ENCODE measurements at regions not wholly inside any gene's neighbourhood (a gene's known extent, or its start where the extent isn't known, plus 50 kb on each side); places are given as distances from the start of the nearest gene placed in this dataset.

GRCh38 chr1:96087719-96088118 is 633.9 kb upstream of the PTBP2 start:
- no peak for TF ChIP-seq CTCF (IDR thresholded peaks at IDR 0.05; ENCODE audit: low read length, missing control alignments)
- H3K4me3 ChIP-seq (replicated peaks; ENCODE audit: low read depth, low read length) = no peak overlapping the region
- DNase-seq (ENCODE audit: low read depth) = no peak

GRCh38 chr1:96090134-96090533 is 631.5 kb upstream of the PTBP2 start:
- no peak for TF ChIP-seq CTCF (IDR thresholded peaks at IDR 0.05; ENCODE audit: low read length, missing control alignments)
- H3K4me3 ChIP-seq (replicated peaks; ENCODE audit: low read depth, low read length) = no peak overlapping the region
- peak; percentile 1 for DNase-seq (ENCODE audit: low read depth)

GRCh38 chr1:96095849-96096612 is 625.6 kb upstream of the PTBP2 start:
- DNase-seq (ENCODE audit: low read depth) = no peak
- no peak for TF ChIP-seq CTCF (IDR thresholded peaks at IDR 0.05; ENCODE audit: low read length, missing control alignments)

GRCh38 chr1:96096613-96097321 is 624.8 kb upstream of the PTBP2 start:
- H3K4me3 ChIP-seq (replicated peaks; ENCODE audit: low read depth, low read length) = no peak overlapping the region

More at GRCh38 chr1:96095849-96096612, 625.6 kb upstream of the PTBP2 start:
- H3K4me3 ChIP-seq (replicated peaks; ENCODE audit: low read depth, low read length) = no peak overlapping the region

GRCh38 chr1:96104506-96104905 is 617.1 kb upstream of the PTBP2 start:
- no peak for DNase-seq (ENCODE audit: low read depth)
- no peak for TF ChIP-seq CTCF (IDR thresholded peaks at IDR 0.05; ENCODE audit: low read length, missing control alignments)
- no peak overlapping the region for H3K4me3 ChIP-seq (replicated peaks; ENCODE audit: low read depth, low read length)

More at GRCh38 chr1:96096613-96097321, 624.8 kb upstream of the PTBP2 start:
- DNase-seq (ENCODE audit: low read depth) = no peak
- TF ChIP-seq CTCF (IDR thresholded peaks at IDR 0.05; ENCODE audit: low read length, missing control alignments) = no peak

- no peak for TF ChIP-seq CTCF (IDR thresholded peaks at IDR 0.05; ENCODE audit: low read length, missing control alignments)
- no peak for DNase-seq (ENCODE audit: low read depth)
Observed at GRCh38 chr1:96104906-96105305, 616.7 kb upstream of the PTBP2 start.

More at GRCh38 chr1:96104906-96105305, 616.7 kb upstream of the PTBP2 start:
- no peak overlapping the region for H3K4me3 ChIP-seq (replicated peaks; ENCODE audit: low read depth, low read length)
